ENCODE measurements at regions not wholly inside any gene's neighbourhood (a gene's known extent, or its start where the extent isn't known, plus 50 kb on each side); places are given as distances from the start of the nearest gene placed in this dataset.

DNA sequence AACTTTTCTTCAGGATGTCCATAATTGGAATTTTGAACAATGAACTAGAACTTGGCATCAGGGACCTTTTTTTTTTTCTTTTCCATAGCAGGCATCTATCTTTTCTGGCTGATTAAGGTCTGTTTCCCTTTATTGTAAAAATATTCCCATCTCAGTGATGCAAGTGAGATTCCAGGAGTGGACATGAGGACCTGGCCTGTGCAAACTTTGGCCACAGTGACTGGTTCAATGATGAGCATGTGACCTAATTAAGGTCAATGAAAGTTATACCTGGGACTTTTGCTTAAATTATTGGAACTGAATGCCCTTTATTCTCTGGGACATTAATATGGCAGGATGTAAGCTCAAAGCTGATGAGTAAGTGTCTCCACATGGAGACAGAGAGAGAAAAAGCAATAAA lies 83.8 kb downstream of the DIO2 start:
- no peak for DNase-seq (ENCODE audit: low read depth in 1 of 2, low spot score in 1 of 2)
- no peak overlapping the region for H3K4me3 ChIP-seq
- TF ChIP-seq, protein P1, sequence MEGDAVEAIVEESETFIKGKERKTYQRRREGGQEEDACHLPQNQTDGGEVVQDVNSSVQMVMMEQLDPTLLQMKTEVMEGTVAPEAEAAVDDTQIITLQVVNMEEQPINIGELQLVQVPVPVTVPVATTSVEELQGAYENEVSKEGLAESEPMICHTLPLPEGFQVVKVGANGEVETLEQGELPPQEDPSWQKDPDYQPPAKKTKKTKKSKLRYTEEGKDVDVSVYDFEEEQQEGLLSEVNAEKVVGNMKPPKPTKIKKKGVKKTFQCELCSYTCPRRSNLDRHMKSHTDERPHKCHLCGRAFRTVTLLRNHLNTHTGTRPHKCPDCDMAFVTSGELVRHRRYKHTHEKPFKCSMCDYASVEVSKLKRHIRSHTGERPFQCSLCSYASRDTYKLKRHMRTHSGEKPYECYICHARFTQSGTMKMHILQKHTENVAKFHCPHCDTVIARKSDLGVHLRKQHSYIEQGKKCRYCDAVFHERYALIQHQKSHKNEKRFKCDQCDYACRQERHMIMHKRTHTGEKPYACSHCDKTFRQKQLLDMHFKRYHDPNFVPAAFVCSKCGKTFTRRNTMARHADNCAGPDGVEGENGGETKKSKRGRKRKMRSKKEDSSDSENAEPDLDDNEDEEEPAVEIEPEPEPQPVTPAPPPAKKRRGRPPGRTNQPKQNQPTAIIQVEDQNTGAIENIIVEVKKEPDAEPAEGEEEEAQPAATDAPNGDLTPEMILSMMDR (IDR thresholded peaks at IDR 0.05; ENCODE audit: low read depth, low read length): no peak
- no peaks in the 10 kb centered on the region for H3K36me3 ChIP-seq
- no peaks in the 10 kb centered on the region for H3K27me3 ChIP-seq
- no peaks in the 10 kb centered on the region for H3K4me1 ChIP-seq (ENCODE audit: low read depth)
- no peaks in the 10 kb centered on the region for H3K9me3 ChIP-seq (ENCODE audit: low read depth)
- no peak overlapping the region for H3K27ac ChIP-seq

DNA sequence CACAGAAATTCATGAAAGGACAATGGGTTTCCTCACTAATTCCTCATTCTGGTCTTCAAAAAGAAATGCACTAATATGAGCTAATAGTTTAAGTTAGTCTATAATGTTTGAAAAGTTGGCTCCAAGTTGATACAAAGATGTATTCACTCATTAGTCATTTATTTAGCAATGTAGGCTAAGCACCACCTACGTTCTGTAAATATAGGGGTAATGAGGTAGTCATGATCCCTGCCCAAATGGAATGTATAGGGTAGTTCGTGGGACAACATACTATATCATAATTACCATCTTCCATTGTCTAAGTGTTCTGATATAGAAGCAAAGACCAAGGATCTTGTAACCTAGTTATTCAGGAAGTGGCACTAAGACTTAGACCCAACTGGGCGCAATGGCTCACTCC lies 86.5 kb downstream of the DIO2 start:
- TF ChIP-seq, protein P1 (IDR thresholded peaks at IDR 0.05; ENCODE audit: low read depth, low read length): no peak
- no peak overlapping the region for H3K27ac ChIP-seq
- DNase-seq (ENCODE audit: low read depth in 1 of 2, low spot score in 1 of 2): no peak

DNA sequence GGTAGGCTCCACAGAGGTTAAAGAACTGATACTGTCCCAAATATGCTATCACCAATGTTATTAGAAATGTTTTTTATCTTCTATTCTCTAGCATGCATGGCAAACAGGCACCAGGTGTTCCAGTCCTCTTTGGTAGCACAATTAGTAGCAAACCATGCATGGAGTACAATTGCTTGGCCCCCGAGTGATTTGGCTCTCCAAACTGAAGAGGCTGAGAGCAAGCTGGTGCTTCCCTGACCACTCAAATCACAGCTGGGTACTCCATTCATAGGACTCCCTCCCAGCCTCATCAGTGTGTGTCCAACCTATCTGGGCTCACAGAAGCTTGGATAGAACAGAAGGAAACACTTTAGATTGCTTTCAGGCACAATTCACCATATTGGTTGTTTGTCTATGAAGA lies 93.4 kb downstream of the DIO2 start:
- Histone ChIP-seq H3K4me1 (ENCODE audit: low read depth) (no peaks in the 10 kb centered on the region), H3K4me3 (no peak overlapping the region), H3K36me3 (no peaks in the 10 kb centered on the region), H3K9me3 (ENCODE audit: low read depth) (no peaks in the 10 kb centered on the region), H3K27me3 (no peaks in the 10 kb centered on the region), H3K27ac (no peak overlapping the region)
- TF ChIP-seq, protein P1 (IDR thresholded peaks at IDR 0.05; ENCODE audit: low read depth, low read length): no peak
- DNase-seq (ENCODE audit: low read depth in 1 of 2, low spot score in 1 of 2): no peak

More for the DNA sequence above, 86.5 kb downstream of the DIO2 start:
- no peaks in the 10 kb centered on the region for H3K27me3 ChIP-seq
- no peak overlapping the region for H3K4me3 ChIP-seq
- H3K36me3 ChIP-seq: no peaks in the 10 kb centered on the region
- H3K4me1 ChIP-seq (ENCODE audit: low read depth): no peaks in the 10 kb centered on the region
- H3K9me3 ChIP-seq (ENCODE audit: low read depth): no peaks in the 10 kb centered on the region

DNA sequence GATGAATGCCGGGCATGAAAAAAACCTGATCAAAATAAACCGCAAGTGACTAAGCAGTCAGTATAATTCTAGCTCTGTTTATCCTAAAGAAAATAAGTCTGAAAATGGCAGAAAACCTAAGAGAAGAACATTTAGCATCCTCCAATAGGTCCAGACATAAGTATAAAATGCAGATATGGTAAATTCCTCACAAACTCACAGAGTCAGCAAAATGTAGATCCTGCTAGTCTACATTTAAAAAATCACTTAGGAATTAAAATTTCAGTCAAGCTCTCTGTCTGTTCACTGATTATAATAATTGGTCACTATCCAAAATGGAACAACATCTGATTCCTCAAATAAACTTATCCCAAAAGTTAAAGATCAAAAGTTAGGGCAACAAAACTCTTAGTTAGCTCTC lies 95.1 kb downstream of the DIO2 start:
- Histone ChIP-seq H3K4me3 (no peak overlapping the region), H3K27me3 (no peaks in the 10 kb centered on the region), H3K36me3 (no peaks in the 10 kb centered on the region), H3K27ac (no peak overlapping the region), H3K4me1 (ENCODE audit: low read depth) (no peaks in the 10 kb centered on the region), H3K9me3 (ENCODE audit: low read depth) (no peaks in the 10 kb centered on the region)
- DNase-seq (ENCODE audit: low read depth in 1 of 2, low spot score in 1 of 2): no peak
- TF ChIP-seq, protein P1 (IDR thresholded peaks at IDR 0.05; ENCODE audit: low read depth, low read length): no peak

DNA sequence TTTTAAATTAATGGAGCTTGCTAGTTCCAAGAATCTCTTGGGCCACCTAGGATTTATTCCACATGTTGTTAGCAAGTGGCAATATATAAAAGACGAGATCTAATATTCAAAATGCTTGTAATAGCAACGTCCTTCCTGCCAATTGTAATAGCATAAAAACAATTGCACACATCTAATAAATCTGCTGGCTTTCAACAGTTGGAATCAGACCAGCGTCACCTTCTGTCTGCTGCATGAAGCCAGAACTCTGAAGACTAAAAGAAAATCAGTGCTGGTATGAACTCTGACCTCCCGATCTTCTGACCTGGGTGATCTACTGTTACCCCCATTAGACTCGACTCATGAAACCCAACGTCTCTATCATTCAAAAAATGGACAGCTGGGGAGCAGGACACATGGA lies 100.6 kb downstream of the DIO2 start:
- Histone ChIP-seq H3K27me3 (no peaks in the 10 kb centered on the region), H3K4me1 (ENCODE audit: low read depth) (no peaks in the 10 kb centered on the region), H3K9me3 (ENCODE audit: low read depth) (no peaks in the 10 kb centered on the region), H3K36me3 (no peaks in the 10 kb centered on the region), H3K27ac (no peak overlapping the region), H3K4me3 (no peak overlapping the region)
- no peak for DNase-seq (ENCODE audit: low read depth in 1 of 2, low spot score in 1 of 2)
- TF ChIP-seq, protein P1 (IDR thresholded peaks at IDR 0.05; ENCODE audit: low read depth, low read length): no peak

DNA sequence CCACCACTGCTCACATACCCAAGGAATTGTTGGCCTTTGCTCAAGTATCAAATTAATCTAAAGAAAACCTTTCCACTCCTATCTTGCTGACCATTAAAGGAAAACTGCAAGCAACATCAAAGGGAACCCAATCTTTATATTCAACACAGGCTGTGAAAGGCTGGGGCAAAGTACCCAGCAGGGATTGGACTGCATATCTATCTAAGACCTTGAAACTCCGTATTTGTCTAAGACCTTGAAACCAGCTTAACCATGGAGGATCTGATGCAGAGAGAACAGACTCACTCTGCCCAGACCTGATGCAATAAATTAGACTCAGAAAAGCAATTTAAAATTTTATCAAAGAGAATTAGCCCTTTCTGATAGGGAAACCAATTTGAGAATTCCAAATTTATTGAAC lies 102.2 kb downstream of the DIO2 start:
- no peaks in the 10 kb centered on the region for H3K36me3 ChIP-seq
- no peak overlapping the region for H3K4me3 ChIP-seq
- H3K9me3 ChIP-seq (ENCODE audit: low read depth): no peaks in the 10 kb centered on the region
- TF ChIP-seq, protein P1 (IDR thresholded peaks at IDR 0.05; ENCODE audit: low read depth, low read length): no peak
- no peaks in the 10 kb centered on the region for H3K4me1 ChIP-seq (ENCODE audit: low read depth)
- no peaks in the 10 kb centered on the region for H3K27me3 ChIP-seq
- DNase-seq (ENCODE audit: low read depth in 1 of 2, low spot score in 1 of 2): no peak
- no peak overlapping the region for H3K27ac ChIP-seq
